HEK293 (cell line): ENCODE measurements at regions not wholly inside any gene's neighbourhood (a gene's known extent, or its start where the extent isn't known, plus 50 kb on each side); places are given as distances from the start of the nearest gene placed in this dataset.
A peak's percentile ranks its signal among the peaks of the same experiment; 100 is the strongest.
"Not testable (repeated sequence)": the region's sequence is repeated elsewhere in the genome, so short reads cannot be mapped to it uniquely, and the experiment has no call there.

Experiments used
- CTCF ChIA-PET: fragments of 350-600 bp; formaldehyde crosslinking; extraction: SDS; loops from one replicate; lab custom pipeline; 2021; ENCODE audit warnings: antibody characterized with exemption; lab: Yijun Ruan, JAX
- POLR2A ChIA-PET: fragments of 300-600 bp; formaldehyde crosslinking; extraction: SDS; loops from one replicate; lab custom pipeline; 2020; ENCODE audit warnings: antibody characterized with exemption, inconsistent platforms; lab: Yijun Ruan, JAX
- H3K27ac ChIP-seq: fragments of 200-500 bp; sonication (Bioruptor generic); 2 replicates; pipeline ENCODE4 v1.5.1; 2014; ENCODE audit warnings: low read depth, low read length, control low read depth, inconsistent platforms; ENCODE audit errors: extremely low read depth
- H3K36me3 ChIP-seq, 2 experiments: fragments of 200-500 bp in 1 of 2; sonication (Bioruptor generic) in 1 of 2; 1 replicate in 1 of 2; 2 replicates in 1 of 2; pipeline ENCODE4 v1.5.1; 2014 to 2017; ENCODE audit warnings: inconsistent platforms in 2 of 2, low read length in 2 of 2; ENCODE audit not compliant: control insufficient read depth in 2 of 2, insufficient read depth in 1 of 2
- H3K4me1 ChIP-seq: fragments of 200-500 bp; sonication (Bioruptor generic); 2 replicates; pipeline ENCODE4 v1.5.1; 2014; ENCODE audit warnings: mild to moderate bottlenecking, low read length, inconsistent platforms; ENCODE audit not compliant: control insufficient read depth, insufficient read depth
- H3K4me3 ChIP-seq: 2 replicates; pipeline ENCODE4 v1.5.1; 2011; ENCODE audit warnings: low read depth, mild to moderate bottlenecking, control low read depth, low read length, moderate library complexity
- H3K9me3 ChIP-seq: fragments of 200-500 bp; sonication (Bioruptor generic); 2 replicates; pipeline ENCODE4 v1.5.1; 2014; ENCODE audit warnings: low read depth, low read length, inconsistent platforms; ENCODE audit not compliant: control insufficient read depth, insufficient read depth
- BCL6B ChIP-seq: fragments of 450-650 bp; formaldehyde crosslinking; IDR thresholded peaks from 2 replicates; pipeline ENCODE4 v1.5.1; 2017; ENCODE audit warnings: missing biosample characterization, missing genetic modification characterization
- EGR2 ChIP-seq: fragments of 450-650 bp; formaldehyde crosslinking; IDR thresholded peaks from 2 replicates; pipeline ENCODE4 v1.5.1; 2016; ENCODE audit warnings: low read depth, missing biosample characterization, missing genetic modification characterization
- OVOL3 ChIP-seq: fragments of 450-650 bp; formaldehyde crosslinking; IDR thresholded peaks from 2 replicates; pipeline ENCODE4 v1.5.1; 2016; ENCODE audit warnings: missing biosample characterization, missing genetic modification characterization
- PRDM1 ChIP-seq: fragments of 450-650 bp; formaldehyde crosslinking; IDR thresholded peaks from 2 replicates; pipeline ENCODE4; 2016; ENCODE audit warnings: missing biosample characterization, missing genetic modification characterization
- REPIN1 ChIP-seq: fragments of 450-650 bp; formaldehyde crosslinking; IDR thresholded peaks from 2 replicates; pipeline ENCODE4 v1.5.1; 2017; ENCODE audit warnings: missing biosample characterization, missing genetic modification characterization, low read depth
- SP2 ChIP-seq: fragments of 450-650 bp; formaldehyde crosslinking; IDR thresholded peaks from 2 replicates; pipeline ENCODE4 v1.5.1; 2016; ENCODE audit warnings: missing biosample characterization, missing genetic modification characterization
- ZFHX2 ChIP-seq: fragments of 450-650 bp; formaldehyde crosslinking; conservative IDR thresholded peaks from 2 replicates; pipeline ENCODE4 v1.5.1; 2016; ENCODE audit warnings: missing biosample characterization, missing genetic modification characterization
- ZNF114 ChIP-seq: fragments of 450-650 bp; formaldehyde crosslinking; IDR thresholded peaks from 2 replicates; pipeline ENCODE4 v1.5.0; 2017; ENCODE audit warnings: missing biosample characterization, missing genetic modification characterization
- ZNF121 ChIP-seq: fragments of 450-650 bp; formaldehyde crosslinking; IDR thresholded peaks from 2 replicates; pipeline ENCODE4 v1.5.1; 2016; ENCODE audit warnings: missing biosample characterization, missing genetic modification characterization
- ZNF18 ChIP-seq: fragments of 450-650 bp; formaldehyde crosslinking; IDR thresholded peaks from 2 replicates; pipeline ENCODE4 v1.5.1; 2016; ENCODE audit warnings: missing biosample characterization, missing genetic modification characterization
- ZNF223 ChIP-seq: fragments of 450-650 bp; formaldehyde crosslinking; IDR thresholded peaks from 2 replicates; pipeline ENCODE4 v1.5.1; 2016; ENCODE audit warnings: missing biosample characterization, missing genetic modification characterization
- ZNF239 ChIP-seq: fragments of 450-650 bp; formaldehyde crosslinking; IDR thresholded peaks from 2 replicates; pipeline ENCODE4 v1.5.1; 2016; ENCODE audit warnings: missing biosample characterization, missing genetic modification characterization
- ZNF24 ChIP-seq: fragments of 450-650 bp; formaldehyde crosslinking; IDR thresholded peaks from 2 replicates; pipeline ENCODE4 v1.5.1; 2016; ENCODE audit warnings: missing biosample characterization, missing genetic modification characterization
- ZNF248 ChIP-seq: fragments of 450-650 bp; formaldehyde crosslinking; IDR thresholded peaks from 2 replicates; pipeline ENCODE4 v1.5.1; 2017; ENCODE audit warnings: missing biosample characterization, missing genetic modification characterization
- ZNF324 ChIP-seq: fragments of 450-650 bp; formaldehyde crosslinking; IDR thresholded peaks from 2 replicates; pipeline ENCODE4 v1.5.1; 2016; ENCODE audit warnings: missing biosample characterization, missing genetic modification characterization
- ZNF350 ChIP-seq: fragments of 450-650 bp; formaldehyde crosslinking; IDR thresholded peaks from 2 replicates; pipeline ENCODE4 v1.5.0; 2017; ENCODE audit warnings: missing biosample characterization, mild to moderate bottlenecking, missing genetic modification characterization
- ZNF354C ChIP-seq: fragments of 450-650 bp; formaldehyde crosslinking; IDR thresholded peaks from 2 replicates; pipeline ENCODE4 v1.5.1; 2016; ENCODE audit warnings: missing biosample characterization, missing genetic modification characterization, low read depth, borderline replicate concordance
- ZNF37A ChIP-seq: fragments of 450-650 bp; IDR thresholded peaks from 2 replicates; pipeline ENCODE4 v1.5.1; 2018; ENCODE audit warnings: missing biosample characterization, missing genetic modification characterization
- ZNF530 ChIP-seq: fragments of 450-650 bp; formaldehyde crosslinking; IDR thresholded peaks from 2 replicates; pipeline ENCODE4 v1.5.1; 2016; ENCODE audit warnings: low read depth, missing biosample characterization, missing genetic modification characterization
- ZNF544 ChIP-seq: fragments of 450-650 bp; formaldehyde crosslinking; IDR thresholded peaks from 2 replicates; pipeline ENCODE4 v1.5.0; 2017; ENCODE audit warnings: missing biosample characterization, missing genetic modification characterization
- ZNF549 ChIP-seq: fragments of 450-650 bp; IDR thresholded peaks from 2 replicates; pipeline ENCODE4 v1.5.1; 2018; ENCODE audit warnings: missing biosample characterization, missing genetic modification characterization, mild to moderate bottlenecking, inconsistent platforms, moderate library complexity
- ZNF600 ChIP-seq: fragments of 450-650 bp; formaldehyde crosslinking; IDR thresholded peaks from 2 replicates; pipeline ENCODE4 v1.5.1; 2016; ENCODE audit warnings: missing biosample characterization, missing genetic modification characterization
- ZNF670 ChIP-seq: fragments of 450-650 bp; formaldehyde crosslinking; IDR thresholded peaks from 2 replicates; pipeline ENCODE4 v1.5.1; 2016; ENCODE audit warnings: missing biosample characterization, missing genetic modification characterization, low read depth
- ZNF677 ChIP-seq: fragments of 450-650 bp; IDR thresholded peaks from 2 replicates; pipeline ENCODE4 v1.5.0; 2018; ENCODE audit warnings: missing biosample characterization, mild to moderate bottlenecking, missing genetic modification characterization, moderate library complexity
- ZNF707 ChIP-seq: fragments of 450-650 bp; formaldehyde crosslinking; IDR thresholded peaks from 2 replicates; pipeline ENCODE4 v1.5.1; 2016; ENCODE audit warnings: missing biosample characterization, missing genetic modification characterization
- ZNF777 ChIP-seq: fragments of 450-650 bp; formaldehyde crosslinking; IDR thresholded peaks from 2 replicates; pipeline ENCODE4 v1.5.1; 2017; ENCODE audit warnings: missing biosample characterization, missing genetic modification characterization, borderline replicate concordance
- ZSCAN4 ChIP-seq: fragments of 450-650 bp; formaldehyde crosslinking; IDR thresholded peaks from 2 replicates; pipeline ENCODE4 v1.5.1; 2017; ENCODE audit warnings: missing biosample characterization, missing genetic modification characterization
- TF ChIP-seq, protein P1 (sequence below): fragments of 450-650 bp; formaldehyde crosslinking; IDR thresholded peaks from 2 replicates; pipeline ENCODE4 v1.5.1; 2016; ENCODE audit warnings: missing biosample characterization, missing genetic modification characterization
- TF ChIP-seq, protein P2 (sequence below): fragments of 450-650 bp; formaldehyde crosslinking; IDR thresholded peaks from 2 replicates; pipeline ENCODE4 v1.5.1; 2016; ENCODE audit warnings: missing biosample characterization, missing genetic modification characterization, low read depth

DNA sequence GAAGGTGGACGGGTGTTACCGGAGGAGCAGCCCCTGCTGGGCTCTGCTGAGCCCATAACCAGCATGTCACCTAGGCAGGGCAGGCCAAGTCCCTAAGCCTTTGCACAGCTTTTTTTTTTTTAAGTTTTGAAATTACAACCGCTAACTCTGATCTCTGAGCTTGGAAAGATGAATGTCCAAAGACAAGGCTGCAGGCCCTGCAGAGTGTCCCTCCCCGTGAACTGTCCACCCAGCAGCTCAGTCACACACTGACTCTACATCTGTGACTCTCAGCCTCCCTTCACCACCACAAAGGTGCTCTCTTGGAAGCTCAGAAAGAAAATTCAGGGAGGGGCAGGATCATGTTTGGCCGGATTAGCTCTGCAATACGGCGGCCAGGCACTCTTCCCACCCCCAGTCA, 119.0 kb upstream of the PPP1R26 start (continued):
- no peak for TF ChIP-seq ZNF18 (tag by site-specific recombination)
- no peak for TF ChIP-seq REPIN1 (tag by site-specific recombination)
- no peak for TF ChIP-seq ZNF239 (tag by site-specific recombination)
- no peak for TF ChIP-seq ZNF354C (tag by site-specific recombination)
- TF ChIP-seq, protein P1, sequence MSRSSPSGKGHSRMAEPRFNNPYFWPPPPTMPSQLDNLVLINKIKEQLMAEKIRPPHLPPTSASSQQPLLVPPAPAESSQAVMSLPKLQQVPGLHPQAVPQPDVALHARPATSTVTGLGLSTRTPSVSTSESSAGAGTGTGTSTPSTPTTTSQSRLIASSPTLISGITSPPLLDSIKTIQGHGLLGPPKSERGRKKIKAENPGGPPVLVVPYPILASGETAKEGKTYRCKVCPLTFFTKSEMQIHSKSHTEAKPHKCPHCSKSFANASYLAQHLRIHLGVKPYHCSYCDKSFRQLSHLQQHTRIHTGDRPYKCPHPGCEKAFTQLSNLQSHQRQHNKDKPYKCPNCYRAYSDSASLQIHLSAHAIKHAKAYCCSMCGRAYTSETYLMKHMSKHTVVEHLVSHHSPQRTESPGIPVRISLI (tag by site-specific recombination), result no peak
- TF ChIP-seq BCL6B, result no peak
- TF ChIP-seq ZNF549, result no peak
- no peak for TF ChIP-seq ZNF544 (tag by site-specific recombination)
- no peak for TF ChIP-seq ZNF670 (tag by site-specific recombination)

DNA sequence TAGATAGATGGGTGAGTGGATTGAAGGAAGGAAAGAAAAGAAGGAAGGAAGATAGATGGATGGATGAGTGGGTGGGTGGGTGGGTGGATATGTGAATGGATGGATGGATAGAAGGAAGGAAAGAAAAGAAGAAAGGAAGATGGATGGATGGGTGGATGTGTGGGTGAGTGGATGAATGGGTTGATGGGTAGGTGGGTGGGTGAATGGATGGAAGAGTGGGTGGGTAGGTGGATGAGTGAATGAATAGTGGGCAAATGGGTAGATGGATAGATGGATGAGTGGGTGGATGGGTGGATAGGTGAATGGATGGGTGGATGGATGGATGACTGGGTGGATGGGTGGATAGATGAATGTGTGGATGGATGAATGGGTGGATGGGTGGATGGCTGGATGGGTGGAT, 117.9 kb upstream of the PPP1R26 start:
- H3K36me3 ChIP-seq, H3K27ac ChIP-seq, POLR2A ChIA-PET, H3K9me3 ChIP-seq, H3K4me3 ChIP-seq, H3K4me1 ChIP-seq: not testable (repeated sequence)
- TF ChIP-seq EGR2 (tag by site-specific recombination) (peak; percentile 74), ZFHX2 (peak; percentile 52; the same call in 1 of the 2 replicates)
- CTCF ChIA-PET, result interaction anchor here (0.6 kb wide), 1 partner anchor 510 kb away, joined by 3 read pairs; no protein-coding TSS in a partner anchor

DNA sequence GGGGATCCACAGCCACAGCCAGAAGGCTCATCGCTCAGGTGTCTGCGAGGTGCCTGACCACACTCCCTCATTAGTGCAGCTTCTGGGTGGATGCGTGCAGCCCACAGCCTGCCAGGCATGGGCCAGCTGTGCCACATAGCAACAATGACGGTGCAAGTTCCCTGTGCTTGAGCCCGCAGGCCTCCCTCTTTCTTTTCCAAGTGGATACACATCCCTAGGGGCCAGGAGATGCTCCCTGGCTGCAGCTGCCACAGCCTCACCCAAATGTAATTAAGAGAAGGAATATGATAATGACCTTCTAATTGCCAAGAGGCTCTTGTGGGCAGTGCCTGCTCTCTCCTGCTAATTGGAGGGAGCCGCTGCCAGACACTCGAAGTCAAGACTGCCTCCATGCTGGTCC, 116.0 kb upstream of the PPP1R26 start:
- H3K36me3 ChIP-seq, result no peaks in the 10 kb centered on the region
- ChIA-PET POLR2A (no interaction called here), CTCF (interaction anchor here (0.7 kb wide), 1 partner anchor 176 kb away, joined by 4 read pairs; no protein-coding TSS in a partner anchor)
- TF ChIP-seq SP2, result no peak
- TF ChIP-seq ZNF707, result no peak
- no peak for TF ChIP-seq ZNF350
- no peak for TF ChIP-seq ZNF777 (tag by site-specific recombination)
- TF ChIP-seq ZNF677 (tag by site-specific recombination), result no peak
- TF ChIP-seq PRDM1 (tag by site-specific recombination), result no peak
- no peak for TF ChIP-seq ZNF248 (tag by site-specific recombination)
- no peak for TF ChIP-seq ZNF37A (tag by site-specific recombination)
- no peak for TF ChIP-seq ZNF600 (tag by site-specific recombination)
- TF ChIP-seq OVOL3 (tag by site-specific recombination), result no peak
- no peak for TF ChIP-seq ZNF114
- TF ChIP-seq ZNF24, result no peak
- TF ChIP-seq ZNF121 (tag by site-specific recombination), result no peak
- TF ChIP-seq ZNF223 (tag by site-specific recombination), result no peak
- no peak for TF ChIP-seq ZSCAN4 (tag by site-specific recombination)
- no peak for TF ChIP-seq ZNF530 (tag by site-specific recombination)
- no peak for TF ChIP-seq ZNF324 (tag by site-specific recombination)
- TF ChIP-seq, protein P2, sequence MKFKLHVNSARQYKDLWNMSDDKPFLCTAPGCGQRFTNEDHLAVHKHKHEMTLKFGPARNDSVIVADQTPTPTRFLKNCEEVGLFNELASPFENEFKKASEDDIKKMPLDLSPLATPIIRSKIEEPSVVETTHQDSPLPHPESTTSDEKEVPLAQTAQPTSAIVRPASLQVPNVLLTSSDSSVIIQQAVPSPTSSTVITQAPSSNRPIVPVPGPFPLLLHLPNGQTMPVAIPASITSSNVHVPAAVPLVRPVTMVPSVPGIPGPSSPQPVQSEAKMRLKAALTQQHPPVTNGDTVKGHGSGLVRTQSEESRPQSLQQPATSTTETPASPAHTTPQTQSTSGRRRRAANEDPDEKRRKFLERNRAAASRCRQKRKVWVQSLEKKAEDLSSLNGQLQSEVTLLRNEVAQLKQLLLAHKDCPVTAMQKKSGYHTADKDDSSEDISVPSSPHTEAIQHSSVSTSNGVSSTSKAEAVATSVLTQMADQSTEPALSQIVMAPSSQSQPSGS, result no peak
- no peaks in the 10 kb centered on the region for H3K9me3 ChIP-seq
- H3K4me1 ChIP-seq, result no peaks in the 10 kb centered on the region
- H3K4me3 ChIP-seq, result no peak overlapping the region
- H3K27ac ChIP-seq, result no peak overlapping the region
